ENCODE measurements at regions not wholly inside any gene's neighbourhood (a gene's known extent, or its start where the extent isn't known, plus 50 kb on each side); places are given as distances from the start of the nearest gene placed in this dataset.
"Not testable (repeated sequence)": the region's sequence is repeated elsewhere in the genome, so short reads cannot be mapped to it uniquely, and the experiment has no call there.

- H3K9me3 ChIP-seq = no peaks in the 10 kb centered on the region
- H3K4me3 ChIP-seq = no peak overlapping the region
- H3K27ac ChIP-seq = no peak overlapping the region
- H3K27me3 ChIP-seq = no peaks in the 10 kb centered on the region
- no peak for DNase-seq (ENCODE audit: low spot score)
- no peaks in the 10 kb centered on the region for H3K36me3 ChIP-seq
- H3K4me1 ChIP-seq = no peaks in the 10 kb centered on the region
- TF ChIP-seq CTCF (IDR thresholded peaks at IDR 0.05) = no peak
Measured at GRCh38 chr3:36058404-36059030, 321.8 kb upstream of the STAC start.

GRCh38 chr3:36060950-36061349 lies 319.4 kb upstream of the STAC start:
- Histone ChIP-seq H3K27ac (no peak overlapping the region), H3K4me3 (no peak overlapping the region), H3K4me1 (no peaks in the 10 kb centered on the region), H3K27me3 (no peaks in the 10 kb centered on the region), H3K36me3 (no peaks in the 10 kb centered on the region), H3K9me3 (no peaks in the 10 kb centered on the region)
- DNase-seq (ENCODE audit: low spot score) = no peak
- TF ChIP-seq CTCF (IDR thresholded peaks at IDR 0.05) = no peak

- no peak for TF ChIP-seq CTCF (IDR thresholded peaks at IDR 0.05)
- Histone ChIP-seq H3K27ac (no peak overlapping the region), H3K27me3 (no peaks in the 10 kb centered on the region), H3K9me3 (no peaks in the 10 kb centered on the region), H3K4me1 (no peaks in the 10 kb centered on the region), H3K4me3 (no peak overlapping the region), H3K36me3 (no peaks in the 10 kb centered on the region)
- no peak for DNase-seq (ENCODE audit: low spot score)
Measured at GRCh38 chr3:36063992-36064391, 316.3 kb upstream of the STAC start.

GRCh38 chr3:36065321-36065720 lies 315.0 kb upstream of the STAC start:
- no peak for TF ChIP-seq CTCF (IDR thresholded peaks at IDR 0.05)
- no peak for DNase-seq (ENCODE audit: low spot score)
- Histone ChIP-seq H3K27ac (no peak overlapping the region), H3K27me3 (no peaks in the 10 kb centered on the region), H3K36me3 (no peaks in the 10 kb centered on the region), H3K4me3 (no peak overlapping the region), H3K4me1 (no peaks in the 10 kb centered on the region), H3K9me3 (no peaks in the 10 kb centered on the region)

- Histone ChIP-seq H3K4me1 (no peaks in the 10 kb centered on the region), H3K27ac (no peak overlapping the region), H3K9me3 (no peaks in the 10 kb centered on the region), H3K36me3 (no peaks in the 10 kb centered on the region), H3K27me3 (no peaks in the 10 kb centered on the region), H3K4me3 (no peak overlapping the region)
- TF ChIP-seq CTCF (IDR thresholded peaks at IDR 0.05) = no peak
- no peak for DNase-seq (ENCODE audit: low spot score)
Measured at GRCh38 chr3:36075491-36075890, 304.8 kb upstream of the STAC start.

- no peak for TF ChIP-seq CTCF (IDR thresholded peaks at IDR 0.05)
- Histone ChIP-seq H3K27ac (no peak overlapping the region), H3K4me1 (no peaks in the 10 kb centered on the region), H3K4me3 (no peak overlapping the region), H3K36me3 (no peaks in the 10 kb centered on the region), H3K27me3 (no peaks in the 10 kb centered on the region), H3K9me3 (no peaks in the 10 kb centered on the region)
- DNase-seq (ENCODE audit: low spot score) = no peak
Measured at GRCh38 chr3:36077320-36077719, 303.0 kb upstream of the STAC start.

- not testable (repeated sequence) for H3K27ac ChIP-seq; H3K9me3 ChIP-seq; H3K36me3 ChIP-seq; H3K4me1 ChIP-seq; H3K27me3 ChIP-seq; DNase-seq (ENCODE audit: low spot score); H3K4me3 ChIP-seq
Measured at GRCh38 chr3:36082958-36083357, 297.3 kb upstream of the STAC start.

Data from right atrium auricular region (tissue), 2 donors.